Heart left ventricle (tissue), 13 donors: ENCODE measurements at regions not wholly inside any gene's neighbourhood (a gene's known extent, or its start where the extent isn't known, plus 50 kb on each side); places are given as distances from the start of the nearest gene placed in this dataset.

Experiments
- CTCF ChIP-seq, 12 donors: fragments of 200-600 bp; sonication (generic) in 4 of 12; IDR thresholded peaks; one replicate each; pipeline versions ENCODE4 v1.5.0 to v1.8.0; 2018 to 2022; ENCODE audit warnings: antibody characterized with exemption in 12 of 12, mild to moderate bottlenecking in 5 of 12
- POLR2A ChIP-seq, 2 donors: fragments of 450-650 bp; IDR thresholded peaks; one replicate each; pipeline ENCODE4 v1.6.1; 2017; ENCODE audit warnings: antibody characterized with exemption in 2 of 2, mild to moderate bottlenecking in 2 of 2, moderate library complexity in 2 of 2
- donor health status: ischemic (EF 13 %, LVEDD 7.1; RV severe dilation, severe dysfunction).
- donor health status: DM: no; HTN: yes; CAD: no.
- donor health status: DM: no; HTN: no; CAD: no.
- donor health status: ischemic (EF 25% LVEDD 6.9; RV normal size, moderate dysfunction).
- donor health status: ischemic (EF 25% LVEDD 5.7; RV mildly dilated, moderate dysfunction).
- donor health status: ischemic (EF 35%, LVEDD 5.7; RV mildly dilated, moderate dysfunction).
- donor health status: nonischemic (EF 11% LVEDD 7.7; RV severe dilation, severe dysfunction).
- donor health status: DM: yes; HTN: yes; CAD: no.
- donor health status: PGD.
- donor health status: ischemic (EF 29% LVEDD 5.4; RV normal size, mild dysfunction).
- donor health status: nonischemic (EF 23%, LVEDD 6.1; RV moderate dilation, normal function).

GRCh38 chr1:79207331-79207730, 200.8 kb upstream of the ADGRL4 start:
- TF ChIP-seq POLR2A (IDR thresholded peaks at IDR 0.05): no peak
- TF ChIP-seq CTCF (IDR thresholded peaks at IDR 0.05): no peak
